HepG2 (cell line): ENCODE measurements at regions not wholly inside any gene's neighbourhood (a gene's known extent, or its start where the extent isn't known, plus 50 kb on each side); places are given as distances from the start of the nearest gene placed in this dataset.

Source experiments
- ATAC-seq: fragments of 200-7000 bp; cut with Tn5 transposase; 3 replicates; pipeline ENCODE4 v1.9.1; 2020; ENCODE audit warnings: mild to moderate bottlenecking, moderate library complexity
- BruUV-seq: library from RNA; stranded (reverse); fragments of 400-500 nt; replicated peaks from 2 replicates; lab custom pipeline; 2021; lab: Mats Ljungman, UMichigan
- CTCF ChIA-PET: fragments of 300-600 bp; formaldehyde crosslinking; extraction: SDS; loops from one replicate; lab custom pipeline; 2021; ENCODE audit warnings: low total read pairs, inconsistent platforms, low intra/inter-chr PET ratio; lab: Yijun Ruan, JAX
- POLR2A ChIA-PET: fragments of 350-600 bp; sonication (Branson Sonifier 250); formaldehyde crosslinking; loops from one replicate; lab custom pipeline; 2020; ENCODE audit warnings: antibody characterized with exemption, inconsistent platforms; lab: Yijun Ruan, JAX
- DNase-seq: peaks from one replicate; pipeline ENCODE4 v3.0.0-alpha.2; 2015; ENCODE audit warnings: low spot score
- FAIRE-seq: peaks from 3 replicates; lab custom pipeline; 2011; peaks lifted over from hg19 to GRCh38; lab: Jason Lieb, UNC
- H2AFZ ChIP-seq: one replicate; pipeline ENCODE4 v1.6.1; 2011; ENCODE audit warnings: low read length, inconsistent platforms
- H3K27ac ChIP-seq: fragments of 300-600 bp; 3 replicates; pipeline ENCODE4 v1.8.0; 2011; ENCODE audit warnings: mixed run types, mild to moderate bottlenecking, mixed read lengths, low read length, inconsistent platforms; ENCODE audit not compliant: insufficient read depth; ENCODE audit errors: extremely low read length
- H3K27me3 ChIP-seq, 2 experiments: fragments of 200-600 bp in 1 of 2; 2 replicates in 1 of 2; 3 replicates in 1 of 2; pipeline versions ENCODE4 v1.6.0 to v1.8.0; 2011; ENCODE audit warnings: low read length in 2 of 2, mild to moderate bottlenecking in 2 of 2, moderate library complexity in 2 of 2, inconsistent platforms in 1 of 2; ENCODE audit not compliant: insufficient read depth in 2 of 2, control insufficient read depth in 1 of 2
- H3K36me3 ChIP-seq, 2 experiments: fragments of 200-600 bp in 1 of 2; replicated peaks in 1 of 2; 2 replicates in 1 of 2; 3 replicates in 1 of 2; pipeline versions ENCODE4 v1.5.1 to v1.8.0; 2011; ENCODE audit warnings: low read length in 2 of 2, inconsistent platforms in 1 of 2; ENCODE audit not compliant: insufficient read depth in 2 of 2, control insufficient read depth in 1 of 2
- H3K4me1 ChIP-seq: 2 replicates; pipeline ENCODE4 v1.5.1; 2012; ENCODE audit warnings: low read length, inconsistent platforms; ENCODE audit not compliant: insufficient read depth
- H3K4me2 ChIP-seq: 2 replicates; pipeline ENCODE4 v1.6.0; 2011; ENCODE audit warnings: low read depth, low read length, inconsistent platforms
- H3K4me3 ChIP-seq, 3 experiments: fragments of 200-600 bp in 1 of 3; sonication (generic), shearing (Covaris generic) in 1 of 3; replicated peaks in 1 of 3; 2 replicates each; pipeline ENCODE4 v1.5.1; 2011 to 2016; ENCODE audit warnings: low read length in 3 of 3, inconsistent platforms in 2 of 3, low read depth in 2 of 3, mild to moderate bottlenecking in 2 of 3, control low read depth in 1 of 3, mixed read lengths in 1 of 3; ENCODE audit not compliant: insufficient read depth in 1 of 3
- H3K79me2 ChIP-seq: one replicate; pipeline ENCODE4 v1.6.1; 2011; ENCODE audit warnings: low read length, inconsistent platforms; ENCODE audit not compliant: insufficient read depth
- H3K9ac ChIP-seq: 2 replicates; pipeline ENCODE4 v1.6.0; 2011; ENCODE audit warnings: mild to moderate bottlenecking, low read depth, low read length, inconsistent platforms; ENCODE audit not compliant: insufficient read depth
- H3K9me3 ChIP-seq: 2 replicates; pipeline ENCODE4 v1.5.1; 2012; ENCODE audit warnings: mild to moderate bottlenecking, low read length
- H4K20me1 ChIP-seq: 2 replicates; pipeline ENCODE4 v1.6.0; 2011; ENCODE audit warnings: inconsistent platforms, mild to moderate bottlenecking, low read length, moderate library complexity; ENCODE audit not compliant: insufficient read depth
- SUZ12 ChIP-seq: fragments of 150-350 bp; IDR thresholded peaks from 2 replicates; pipeline ENCODE4 v1.6.1; 2014; ENCODE audit warnings: low read depth, low read length
- TCF7 ChIP-seq: sonication (generic); IDR thresholded peaks from 2 replicates; pipeline ENCODE4 v1.6.1; 2016; ENCODE audit warnings: antibody characterized with exemption, low read depth
- WIZ ChIP-seq: sonication (generic); formaldehyde crosslinking; IDR thresholded peaks from 2 replicates; pipeline ENCODE4 v1.5.1; 2020; ENCODE audit warnings: mild to moderate bottlenecking, missing genetic modification reagents
- ZNF460 ChIP-seq: sonication (generic); formaldehyde crosslinking; IDR thresholded peaks from 2 replicates; pipeline ENCODE4 v1.5.1; 2020; ENCODE audit warnings: missing genetic modification reagents, mild to moderate bottlenecking, borderline replicate concordance
- ZNF614 ChIP-seq: IDR thresholded peaks from 2 replicates; pipeline ENCODE4 v1.6.1; 2018; ENCODE audit warnings: missing biosample characterization, missing genetic modification reagents, inconsistent platforms, borderline replicate concordance
- WGBS: methylation state at CpG from one replicate; pipeline ENCODE4 v1.1.6; 2017; ENCODE audit warnings: low lambda C conversion rate; 5-methylcytosine and 5-hydroxymethylcytosine counted together
- in situ Hi-C: cut with HindIII; loops from 2 replicates; pipeline ENCODE4 v1.10.0; 2017; ENCODE audit warnings: low pct_unique_long_range_greater_than_20kb; ENCODE audit not compliant: extremely low pct_ligation_motif_present
- intact Hi-C: fragments of 100-400 bp; cut with micrococcal nuclease; formaldehyde crosslinking; loops from one replicate; pipeline ENCODE4 v1.10.0; 2022; ENCODE audit not compliant: unreplicated experiment
- TF ChIP-seq, protein P1 (sequence below): sonication (generic); formaldehyde crosslinking; IDR thresholded peaks from 2 replicates; pipeline ENCODE4 v1.4.0; 2020; ENCODE audit warnings: missing genetic modification reagents
- TF ChIP-seq, protein P2 (sequence below): sonication (generic); formaldehyde crosslinking; IDR thresholded peaks from 2 replicates; pipeline ENCODE4 v1.8.0; 2022; ENCODE audit warnings: mild to moderate bottlenecking, missing genetic modification reagents, moderate library complexity
- TF ChIP-seq, protein P3 (sequence below): sonication (generic); formaldehyde crosslinking; conservative IDR thresholded peaks from 2 replicates; pipeline ENCODE4 v1.4.0; 2020; ENCODE audit warnings: missing genetic modification reagents

DNA sequence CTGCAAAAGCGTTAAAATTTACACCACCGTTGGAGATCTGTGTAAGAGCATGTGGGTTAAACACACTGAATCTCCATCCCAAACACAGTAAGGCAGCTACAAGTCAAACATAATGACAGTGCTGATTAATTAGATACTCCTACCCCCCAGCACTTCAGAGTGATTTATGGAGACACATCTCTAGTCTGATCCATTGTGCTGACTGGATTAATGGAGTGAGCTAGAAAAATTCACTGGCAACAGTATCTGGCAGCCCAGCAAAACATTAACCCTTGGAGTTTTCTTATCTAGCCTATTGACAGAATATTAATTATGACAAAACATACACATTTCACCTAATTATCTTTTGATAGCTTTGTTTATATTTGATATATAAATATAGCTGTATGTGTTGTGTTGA lies 188.6 kb upstream of the ISL1 start:
- POLR2A ChIA-PET: no interaction called here
- WGBS: 0% methylated on average over 1 of the region's 2 CpGs
- intact Hi-C loops (no loop called here), in situ Hi-C loops (no loop called here)
- no peak for ATAC-seq
- Histone ChIP-seq H3K9me3 (no peaks in the 10 kb centered on the region), H3K27ac (no peak overlapping the region), H2AFZ (no peak overlapping the region), H4K20me1 (no peaks in the 10 kb centered on the region), H3K4me3 (no peak overlapping the region), H3K36me3 (no peaks in the 10 kb centered on the region), H3K4me1 (no peaks in the 10 kb centered on the region), H3K4me2 (no peak overlapping the region), H3K79me2 (no peaks in the 10 kb centered on the region), H3K27me3 (no peaks in the 10 kb centered on the region), H3K9ac (no peak overlapping the region)
- TF ChIP-seq, protein P1, sequence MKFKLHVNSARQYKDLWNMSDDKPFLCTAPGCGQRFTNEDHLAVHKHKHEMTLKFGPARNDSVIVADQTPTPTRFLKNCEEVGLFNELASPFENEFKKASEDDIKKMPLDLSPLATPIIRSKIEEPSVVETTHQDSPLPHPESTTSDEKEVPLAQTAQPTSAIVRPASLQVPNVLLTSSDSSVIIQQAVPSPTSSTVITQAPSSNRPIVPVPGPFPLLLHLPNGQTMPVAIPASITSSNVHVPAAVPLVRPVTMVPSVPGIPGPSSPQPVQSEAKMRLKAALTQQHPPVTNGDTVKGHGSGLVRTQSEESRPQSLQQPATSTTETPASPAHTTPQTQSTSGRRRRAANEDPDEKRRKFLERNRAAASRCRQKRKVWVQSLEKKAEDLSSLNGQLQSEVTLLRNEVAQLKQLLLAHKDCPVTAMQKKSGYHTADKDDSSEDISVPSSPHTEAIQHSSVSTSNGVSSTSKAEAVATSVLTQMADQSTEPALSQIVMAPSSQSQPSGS: no peak
- TF ChIP-seq ZNF614 (CRISPR knock-in tag): no peak
- TF ChIP-seq, protein P2, sequence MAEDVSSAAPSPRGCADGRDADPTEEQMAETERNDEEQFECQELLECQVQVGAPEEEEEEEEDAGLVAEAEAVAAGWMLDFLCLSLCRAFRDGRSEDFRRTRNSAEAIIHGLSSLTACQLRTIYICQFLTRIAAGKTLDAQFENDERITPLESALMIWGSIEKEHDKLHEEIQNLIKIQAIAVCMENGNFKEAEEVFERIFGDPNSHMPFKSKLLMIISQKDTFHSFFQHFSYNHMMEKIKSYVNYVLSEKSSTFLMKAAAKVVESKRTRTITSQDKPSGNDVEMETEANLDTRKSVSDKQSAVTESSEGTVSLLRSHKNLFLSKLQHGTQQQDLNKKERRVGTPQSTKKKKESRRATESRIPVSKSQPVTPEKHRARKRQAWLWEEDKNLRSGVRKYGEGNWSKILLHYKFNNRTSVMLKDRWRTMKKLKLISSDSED (CRISPR knock-in tag): no peak
- DNase-seq: no peak
- no peak for FAIRE-seq
- BruUV-seq: no TSS peak
- CTCF ChIA-PET: no interaction called here

DNA sequence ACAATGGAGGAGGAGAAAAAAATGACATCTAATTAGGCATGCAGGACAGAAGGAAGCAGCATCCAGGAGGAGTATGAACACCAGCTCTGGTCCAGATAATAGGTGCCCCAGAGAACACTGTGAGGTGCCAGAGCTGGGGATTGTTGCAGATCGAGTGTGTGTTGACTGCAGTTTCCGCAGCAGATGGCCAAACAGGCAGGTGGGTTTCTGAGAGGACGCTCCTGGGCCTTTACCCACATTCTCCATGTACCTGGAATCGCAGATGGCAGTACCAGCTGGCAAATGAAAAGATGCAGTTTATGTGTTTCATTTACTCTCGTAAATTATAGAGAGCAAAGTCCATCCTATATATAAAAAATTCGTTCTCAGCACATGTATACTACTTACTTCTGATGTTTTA lies 182.2 kb upstream of the ISL1 start:
- Histone ChIP-seq H3K9ac (no peak overlapping the region), H2AFZ (no peak overlapping the region), H3K4me2 (no peak overlapping the region), H3K4me3 (no peak overlapping the region), H3K27ac (no peak overlapping the region), H3K36me3 (no peaks in the 10 kb centered on the region), H4K20me1 (no peaks in the 10 kb centered on the region), H3K27me3 (no peaks in the 10 kb centered on the region), H3K9me3 (no peaks in the 10 kb centered on the region), H3K4me1 (no peaks in the 10 kb centered on the region), H3K79me2 (no peaks in the 10 kb centered on the region)
- POLR2A ChIA-PET: no interaction called here
- intact Hi-C loops (loop anchor here (10.0 kb wide), 1 partner anchor 256 kb away; no protein-coding TSS in a partner anchor), in situ Hi-C loops (no loop called here)
- CTCF ChIA-PET: no interaction called here
- FAIRE-seq: no peak
- no peak for ATAC-seq
- BruUV-seq: no TSS peak
- 3% methylated on average over 4 of the region's 6 CpGs for WGBS
- DNase-seq: no peak
- TF ChIP-seq, protein P3, sequence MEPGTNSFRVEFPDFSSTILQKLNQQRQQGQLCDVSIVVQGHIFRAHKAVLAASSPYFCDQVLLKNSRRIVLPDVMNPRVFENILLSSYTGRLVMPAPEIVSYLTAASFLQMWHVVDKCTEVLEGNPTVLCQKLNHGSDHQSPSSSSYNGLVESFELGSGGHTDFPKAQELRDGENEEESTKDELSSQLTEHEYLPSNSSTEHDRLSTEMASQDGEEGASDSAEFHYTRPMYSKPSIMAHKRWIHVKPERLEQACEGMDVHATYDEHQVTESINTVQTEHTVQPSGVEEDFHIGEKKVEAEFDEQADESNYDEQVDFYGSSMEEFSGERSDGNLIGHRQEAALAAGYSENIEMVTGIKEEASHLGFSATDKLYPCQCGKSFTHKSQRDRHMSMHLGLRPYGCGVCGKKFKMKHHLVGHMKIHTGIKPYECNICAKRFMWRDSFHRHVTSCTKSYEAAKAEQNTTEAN (CRISPR knock-in tag): no peak
- TF ChIP-seq TCF7 (no peak), ZNF460 (CRISPR knock-in tag) (no peak), WIZ (CRISPR knock-in tag) (no peak), SUZ12 (no peak)
